GM19099 (cell line): ENCODE measurements at regions not wholly inside any gene's neighbourhood (a gene's known extent, or its start where the extent isn't known, plus 50 kb on each side); places are given as distances from the start of the nearest gene placed in this dataset.

Source experiments
- POLR2A ChIP-seq: IDR thresholded peaks from 3 replicates; pipeline ENCODE4 v1.6.1; 2011; ENCODE audit warnings: low read depth; ENCODE audit not compliant: insufficient read length; ENCODE audit errors: extremely low read depth

- TF ChIP-seq POLR2A, result no peak
Measured at GRCh38 chr1:198933515-198934222, 294.8 kb downstream of the PTPRC start.

GRCh38 chr1:198934426-198934825 lies 295.6 kb downstream of the PTPRC start:
- TF ChIP-seq POLR2A, result no peak

- TF ChIP-seq POLR2A, result peak; percentile 21
Measured at GRCh38 chr1:198934901-198935305, 296.1 kb downstream of the PTPRC start.

GRCh38 chr1:198935306-198935921 lies 296.6 kb downstream of the PTPRC start:
- peak; percentile 25 for TF ChIP-seq POLR2A

- no peak for TF ChIP-seq POLR2A
Measured at GRCh38 chr1:198936371-198937083, 297.7 kb downstream of the PTPRC start.

GRCh38 chr1:198937231-198938031 lies 298.6 kb downstream of the PTPRC start:
- TF ChIP-seq POLR2A, result peak; percentile 97

GRCh38 chr1:198939286-198939685 lies 300.4 kb downstream of the PTPRC start:
- no peak for TF ChIP-seq POLR2A

- TF ChIP-seq POLR2A, result no peak
Measured at GRCh38 chr1:198939956-198940355, 301.1 kb downstream of the PTPRC start.

- no peak for TF ChIP-seq POLR2A
Measured at GRCh38 chr1:198942466-198942865, 303.6 kb downstream of the PTPRC start.

GRCh38 chr1:198943484-198944187 lies 304.8 kb downstream of the PTPRC start:
- no peak for TF ChIP-seq POLR2A

- TF ChIP-seq POLR2A, result no peak
Measured at GRCh38 chr1:198947456-198947855, 308.6 kb downstream of the PTPRC start.

GRCh38 chr1:198948895-198949659 lies 310.2 kb downstream of the PTPRC start:
- no peak for TF ChIP-seq POLR2A

GRCh38 chr1:198950036-198950435 lies 311.2 kb downstream of the PTPRC start:
- no peak for TF ChIP-seq POLR2A

- TF ChIP-seq POLR2A, result no peak
Measured at GRCh38 chr1:198955085-198955484, 316.2 kb downstream of the PTPRC start.
